ENCODE measurements at regions not wholly inside any gene's neighbourhood (a gene's known extent, or its start where the extent isn't known, plus 50 kb on each side); places are given as distances from the start of the nearest gene placed in this dataset.

DNA sequence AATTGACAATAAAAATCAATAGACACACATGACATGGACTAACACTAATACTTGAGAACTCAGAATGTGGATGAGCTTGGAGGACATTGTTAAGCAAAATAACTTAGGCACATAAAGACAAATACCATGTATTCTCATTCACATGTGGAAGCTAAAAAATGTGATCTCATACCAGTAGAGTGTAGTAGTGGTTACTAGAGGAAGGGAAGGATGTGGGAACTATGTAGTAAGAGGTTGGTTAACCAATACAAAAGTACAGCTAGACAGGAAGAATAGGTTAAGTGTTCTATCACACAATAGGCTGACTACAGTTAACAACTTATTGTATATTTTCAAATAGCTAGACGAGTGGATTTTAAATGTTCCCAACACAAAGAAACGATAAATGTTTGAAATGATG is 415.8 kb upstream of the KLF12 start:
- TF ChIP-seq, protein P1, sequence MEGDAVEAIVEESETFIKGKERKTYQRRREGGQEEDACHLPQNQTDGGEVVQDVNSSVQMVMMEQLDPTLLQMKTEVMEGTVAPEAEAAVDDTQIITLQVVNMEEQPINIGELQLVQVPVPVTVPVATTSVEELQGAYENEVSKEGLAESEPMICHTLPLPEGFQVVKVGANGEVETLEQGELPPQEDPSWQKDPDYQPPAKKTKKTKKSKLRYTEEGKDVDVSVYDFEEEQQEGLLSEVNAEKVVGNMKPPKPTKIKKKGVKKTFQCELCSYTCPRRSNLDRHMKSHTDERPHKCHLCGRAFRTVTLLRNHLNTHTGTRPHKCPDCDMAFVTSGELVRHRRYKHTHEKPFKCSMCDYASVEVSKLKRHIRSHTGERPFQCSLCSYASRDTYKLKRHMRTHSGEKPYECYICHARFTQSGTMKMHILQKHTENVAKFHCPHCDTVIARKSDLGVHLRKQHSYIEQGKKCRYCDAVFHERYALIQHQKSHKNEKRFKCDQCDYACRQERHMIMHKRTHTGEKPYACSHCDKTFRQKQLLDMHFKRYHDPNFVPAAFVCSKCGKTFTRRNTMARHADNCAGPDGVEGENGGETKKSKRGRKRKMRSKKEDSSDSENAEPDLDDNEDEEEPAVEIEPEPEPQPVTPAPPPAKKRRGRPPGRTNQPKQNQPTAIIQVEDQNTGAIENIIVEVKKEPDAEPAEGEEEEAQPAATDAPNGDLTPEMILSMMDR (conservative IDR thresholded peaks at IDR 0.05 in 1 of 2, IDR thresholded peaks at IDR 0.05 in 1 of 2; ENCODE audit: low read depth in 1 of 2, low read length in 2 of 2) = no peak
- TF ChIP-seq EZH2 (IDR thresholded peaks at IDR 0.05; ENCODE audit: low read length, missing control alignments) = no peak

All from fibroblast of lung (primary cell).